ENCODE measurements at regions not wholly inside any gene's neighbourhood (a gene's known extent, or its start where the extent isn't known, plus 50 kb on each side); places are given as distances from the start of the nearest gene placed in this dataset.

GRCh38 chr20:40195742-40196141 is 493.3 kb downstream of the MAFB start:
- CTCF ChIA-PET = no interaction called here
- Histone ChIP-seq H3K4me3 (ENCODE audit: low read length) (no peak overlapping the region), H3K27ac (ENCODE audit: low read depth in 1 of 2, low read length in 2 of 2) (no peak overlapping the region), H3K4me1 (ENCODE audit: insufficient read depth, low read length) (no peaks in the 10 kb centered on the region), H3K27me3 (ENCODE audit: control insufficient read depth in 1 of 2, insufficient read depth in 2 of 2, low read length in 2 of 2) (no peaks in the 10 kb centered on the region), H3K9me3 (ENCODE audit: control insufficient read depth in 1 of 2, insufficient read depth in 1 of 2, low read length in 2 of 2) (no peaks in the 10 kb centered on the region), H3K36me3 (ENCODE audit: insufficient read depth, low read length) (no peaks in the 10 kb centered on the region)
- Mint-ChIP-seq H3K4me1 (ENCODE audit: low read depth) (no peaks in the 10 kb centered on the region), H3K27ac (no peak overlapping the region), H3K27me3 (no peaks in the 10 kb centered on the region), H3K9me3 (no peaks in the 10 kb centered on the region), H3K36me3 (ENCODE audit: low read depth) (no peaks in the 10 kb centered on the region), H3K4me3 (no peak overlapping the region)
- ATAC-seq (ENCODE audit: poor library complexity) (no peak), DNase-seq (no peak)
- POLR2A ChIA-PET = no interaction called here
- intact Hi-C loops (cut with DNase I, micrococcal nuclease) = no loop called here
- TF ChIP-seq CTCF (IDR thresholded peaks at IDR 0.05) = no peak

DNA sequence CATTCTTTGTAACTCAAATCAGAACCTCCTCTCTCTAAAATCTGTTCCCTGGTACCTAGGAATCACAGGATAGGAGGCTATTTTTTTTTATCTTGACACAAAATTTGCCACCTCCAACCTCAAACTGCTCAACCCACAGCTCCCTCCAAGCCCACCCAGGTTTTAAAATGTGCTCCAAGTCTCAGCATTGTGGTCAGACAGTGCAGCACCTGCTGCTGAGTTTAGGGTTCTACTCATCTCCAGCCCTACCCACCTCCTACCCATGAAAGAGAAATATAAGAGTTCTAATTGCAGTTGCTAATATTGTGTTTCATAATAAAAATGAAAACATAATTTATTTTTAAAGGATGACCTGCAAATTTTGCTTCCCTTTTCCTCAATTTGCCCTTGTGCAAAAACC is 496.5 kb downstream of the MAFB start:
- Histone ChIP-seq H3K4me3 (ENCODE audit: low read length) (no peak overlapping the region), H3K4me1 (ENCODE audit: insufficient read depth, low read length) (no peaks in the 10 kb centered on the region), H3K9me3 (ENCODE audit: control insufficient read depth in 1 of 2, insufficient read depth in 1 of 2, low read length in 2 of 2) (no peaks in the 10 kb centered on the region), H3K27ac (ENCODE audit: low read depth in 1 of 2, low read length in 2 of 2) (no peak overlapping the region), H3K27me3 (ENCODE audit: control insufficient read depth in 1 of 2, insufficient read depth in 2 of 2, low read length in 2 of 2) (no peaks in the 10 kb centered on the region), H3K36me3 (ENCODE audit: insufficient read depth, low read length) (no peaks in the 10 kb centered on the region)
- CTCF ChIA-PET = no interaction called here
- no peak for DNase-seq
- H3K27me3 Mint-ChIP-seq = peaks cover 5% of the 10 kb centered on the region
- POLR2A ChIA-PET = no interaction called here
- no peak overlapping the region for H3K27ac Mint-ChIP-seq
- H3K9me3 Mint-ChIP-seq = no peaks in the 10 kb centered on the region
- intact Hi-C loops (cut with DNase I, micrococcal nuclease) = no loop called here
- ATAC-seq (ENCODE audit: poor library complexity) = no peak
- H3K4me3 Mint-ChIP-seq = no peak overlapping the region
- H3K36me3 Mint-ChIP-seq (ENCODE audit: low read depth) = no peaks in the 10 kb centered on the region
- no peaks in the 10 kb centered on the region for H3K4me1 Mint-ChIP-seq (ENCODE audit: low read depth)
- TF ChIP-seq CTCF (IDR thresholded peaks at IDR 0.05) = no peak

GRCh38 chr20:40192081-40192480 is 497.0 kb downstream of the MAFB start:
- TF ChIP-seq CTCF (IDR thresholded peaks at IDR 0.05) = no peak
- Histone ChIP-seq H3K9me3 (ENCODE audit: control insufficient read depth in 1 of 2, insufficient read depth in 1 of 2, low read length in 2 of 2) (no peaks in the 10 kb centered on the region), H3K27ac (ENCODE audit: low read depth in 1 of 2, low read length in 2 of 2) (no peak overlapping the region), H3K36me3 (ENCODE audit: insufficient read depth, low read length) (no peaks in the 10 kb centered on the region), H3K4me3 (ENCODE audit: low read length) (no peak overlapping the region), H3K27me3 (ENCODE audit: control insufficient read depth in 1 of 2, insufficient read depth in 2 of 2, low read length in 2 of 2) (no peaks in the 10 kb centered on the region), H3K4me1 (ENCODE audit: insufficient read depth, low read length) (no peaks in the 10 kb centered on the region)
- Mint-ChIP-seq H3K9me3 (no peaks in the 10 kb centered on the region), H3K36me3 (ENCODE audit: low read depth) (no peaks in the 10 kb centered on the region), H3K27me3 (peaks cover 5% of the 10 kb centered on the region), H3K4me1 (ENCODE audit: low read depth) (no peaks in the 10 kb centered on the region), H3K27ac (no peak overlapping the region), H3K4me3 (no peak overlapping the region)
- CTCF ChIA-PET = no interaction called here
- no peak for ATAC-seq (ENCODE audit: poor library complexity)
- DNase-seq = no peak
- POLR2A ChIA-PET = no interaction called here
- intact Hi-C loops (cut with DNase I, micrococcal nuclease) = no loop called here
